ENCODE measurements at regions not wholly inside any gene's neighbourhood (a gene's known extent, or its start where the extent isn't known, plus 50 kb on each side); places are given as distances from the start of the nearest gene placed in this dataset.

DNA sequence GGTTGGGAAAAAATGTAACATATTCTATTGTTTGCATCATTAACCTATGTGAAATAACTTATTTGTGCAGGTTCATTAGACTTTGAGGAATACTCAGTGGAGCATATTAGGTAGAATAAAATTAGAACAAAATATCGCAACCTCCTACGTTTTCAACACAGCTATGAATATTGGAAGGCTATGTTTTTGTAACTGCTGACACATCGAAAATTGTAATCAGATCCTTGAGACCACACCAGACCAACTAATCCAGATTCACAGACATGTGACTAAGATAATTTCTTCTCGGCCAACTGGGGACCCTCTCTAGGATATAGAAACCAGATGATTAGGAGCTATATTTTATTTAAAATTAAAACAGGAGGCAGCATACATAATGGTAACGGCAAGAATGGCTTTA is 77.5 kb upstream of the VWC2 start:
- Mint-ChIP-seq H3K36me3 (no peaks in the 10 kb centered on the region), H3K4me1 (no peaks in the 10 kb centered on the region), H3K27me3 (ENCODE audit: insufficient read depth, low read depth) (no peaks in the 10 kb centered on the region), H3K4me3 (no peak overlapping the region), H3K9me3 (no peaks in the 10 kb centered on the region), H3K27ac (no peak overlapping the region)
- Histone ChIP-seq H3K79me2 (ENCODE audit: low read depth) (no peaks in the 10 kb centered on the region), H3K4me3 (no peak overlapping the region), H3K27ac (no peak overlapping the region), H3K27me3 (no peaks in the 10 kb centered on the region), H3K36me3 (no peaks in the 10 kb centered on the region), H3K4me1 (no peaks in the 10 kb centered on the region), H4K20me1 (ENCODE audit: low read depth) (no peaks in the 10 kb centered on the region), H2AFZ (replicated peaks) (no peak overlapping the region), H3K4me2 (no peak overlapping the region), H3F3A (ENCODE audit: low read depth) (no peaks in the 10 kb centered on the region), H3K9ac (no peak overlapping the region), H3K9me3 (ENCODE audit: low read depth) (no peaks in the 10 kb centered on the region)
- no peak for TF ChIP-seq EZH2phosphoT487 (IDR thresholded peaks at IDR 0.05)
- no peak for TF ChIP-seq EZH2 (IDR thresholded peaks at IDR 0.05)
- no peak for TF ChIP-seq CTCF (IDR thresholded peaks at IDR 0.05)
- DNase-seq (ENCODE audit: low spot score), result no peak

GRCh38 chr7:49700841-49701240 is 72.6 kb upstream of the VWC2 start:
- Histone ChIP-seq H3K27ac (no peak overlapping the region), H3K4me1 (no peaks in the 10 kb centered on the region), H3K27me3 (no peaks in the 10 kb centered on the region), H3F3A (ENCODE audit: low read depth) (no peaks in the 10 kb centered on the region), H3K4me2 (no peak overlapping the region), H4K20me1 (ENCODE audit: low read depth) (no peaks in the 10 kb centered on the region), H3K9me3 (ENCODE audit: low read depth) (no peaks in the 10 kb centered on the region), H3K36me3 (no peaks in the 10 kb centered on the region), H3K9ac (no peak overlapping the region), H3K79me2 (ENCODE audit: low read depth) (no peaks in the 10 kb centered on the region), H2AFZ (replicated peaks) (no peak overlapping the region), H3K4me3 (no peak overlapping the region)
- TF ChIP-seq EZH2phosphoT487 (IDR thresholded peaks at IDR 0.05) (no peak), EZH2 (IDR thresholded peaks at IDR 0.05) (no peak), CTCF (IDR thresholded peaks at IDR 0.05) (no peak)
- H3K4me1 Mint-ChIP-seq, result no peaks in the 10 kb centered on the region
- DNase-seq (ENCODE audit: low spot score), result no peak
- H3K4me3 Mint-ChIP-seq, result no peak overlapping the region
- H3K36me3 Mint-ChIP-seq, result no peaks in the 10 kb centered on the region
- no peaks in the 10 kb centered on the region for H3K27me3 Mint-ChIP-seq (ENCODE audit: insufficient read depth, low read depth)
- no peaks in the 10 kb centered on the region for H3K9me3 Mint-ChIP-seq
- H3K27ac Mint-ChIP-seq, result no peak overlapping the region

GRCh38 chr7:49702099-49702498 is 71.3 kb upstream of the VWC2 start:
- Mint-ChIP-seq H3K9me3 (peaks cover 2% of the 10 kb centered on the region), H3K4me1 (no peaks in the 10 kb centered on the region), H3K27me3 (ENCODE audit: insufficient read depth, low read depth) (no peaks in the 10 kb centered on the region), H3K36me3 (no peaks in the 10 kb centered on the region), H3K4me3 (no peak overlapping the region), H3K27ac (no peak overlapping the region)
- no peak overlapping the region for H3K9ac ChIP-seq
- no peaks in the 10 kb centered on the region for H3K79me2 ChIP-seq (ENCODE audit: low read depth)
- no peaks in the 10 kb centered on the region for H3F3A ChIP-seq (ENCODE audit: low read depth)
- no peaks in the 10 kb centered on the region for H3K27me3 ChIP-seq
- H3K4me2 ChIP-seq, result no peak overlapping the region
- no peaks in the 10 kb centered on the region for H4K20me1 ChIP-seq (ENCODE audit: low read depth)
- TF ChIP-seq EZH2phosphoT487 (IDR thresholded peaks at IDR 0.05) (no peak), EZH2 (IDR thresholded peaks at IDR 0.05) (no peak)
- H2AFZ ChIP-seq (replicated peaks), result no peak overlapping the region
- no peaks in the 10 kb centered on the region for H3K9me3 ChIP-seq (ENCODE audit: low read depth)
- no peaks in the 10 kb centered on the region for H3K36me3 ChIP-seq
- H3K27ac ChIP-seq, result no peak overlapping the region
- H3K4me3 ChIP-seq, result no peak overlapping the region
- no peaks in the 10 kb centered on the region for H3K4me1 ChIP-seq
- DNase-seq (ENCODE audit: low spot score), result no peak

DNA sequence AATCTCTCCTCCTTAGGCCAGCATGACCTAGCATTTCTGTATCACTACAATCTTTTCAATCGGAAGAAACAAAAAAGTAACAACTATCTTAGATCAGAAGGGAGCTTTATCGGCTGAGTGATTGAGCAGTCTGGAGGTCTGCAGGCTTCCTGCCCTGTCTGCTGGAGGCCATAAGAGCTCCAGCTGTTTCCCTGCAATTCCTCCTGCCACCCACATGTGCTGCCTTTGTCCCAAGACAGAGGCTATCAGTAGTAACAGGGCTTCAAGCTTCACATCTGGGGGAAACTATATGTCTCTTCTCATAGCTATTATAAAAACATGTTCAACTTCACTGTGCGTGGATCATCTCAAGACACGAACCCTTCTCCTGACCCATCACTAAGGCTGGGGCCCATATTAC is 70.1 kb upstream of the VWC2 start:
- Histone ChIP-seq H3K9me3 (ENCODE audit: low read depth) (no peaks in the 10 kb centered on the region), H3K4me3 (no peak overlapping the region), H3K27me3 (no peaks in the 10 kb centered on the region), H3K79me2 (ENCODE audit: low read depth) (no peaks in the 10 kb centered on the region), H4K20me1 (ENCODE audit: low read depth) (no peaks in the 10 kb centered on the region), H3K4me1 (peaks cover 3% of the 10 kb centered on the region), H3F3A (ENCODE audit: low read depth) (no peaks in the 10 kb centered on the region), H2AFZ (replicated peaks) (no peak overlapping the region), H3K36me3 (no peaks in the 10 kb centered on the region), H3K4me2 (no peak overlapping the region), H3K9ac (no peak overlapping the region), H3K27ac (no peak overlapping the region)
- Mint-ChIP-seq H3K4me3 (no peak overlapping the region), H3K4me1 (no peaks in the 10 kb centered on the region), H3K27me3 (ENCODE audit: insufficient read depth, low read depth) (no peaks in the 10 kb centered on the region), H3K36me3 (no peaks in the 10 kb centered on the region), H3K9me3 (peaks cover 2% of the 10 kb centered on the region), H3K27ac (no peak overlapping the region)
- TF ChIP-seq EZH2phosphoT487 (IDR thresholded peaks at IDR 0.05) (no peak), CTCF (IDR thresholded peaks at IDR 0.05) (no peak), EZH2 (IDR thresholded peaks at IDR 0.05) (no peak)
- DNase-seq (ENCODE audit: low spot score), result no peak
